CD14-positive monocyte (primary cell): ENCODE measurements at regions not wholly inside any gene's neighbourhood (a gene's known extent, or its start where the extent isn't known, plus 50 kb on each side); places are given as distances from the start of the nearest gene placed in this dataset.

ENCODE experiments used
- DNase-seq, 3 donors: peaks; one replicate each; pipeline ENCODE4 v3.0.0-alpha.2; 2011 to 2022
- H2AFZ ChIP-seq: 2 replicates; pipeline ENCODE4 v1.6.0; 2012; ENCODE audit warnings: mild to moderate bottlenecking, low read depth, low read length, inconsistent platforms; ENCODE audit not compliant: insufficient read depth, poor library complexity, severe bottlenecking
- H3K27ac ChIP-seq, 2 donors: 1 replicate in 1 of 2; 2 replicates in 1 of 2; pipeline ENCODE4 v1.5.1; 2012 to 2013; ENCODE audit warnings: low read length in 2 of 2, control low read depth in 1 of 2, inconsistent platforms in 1 of 2, low read depth in 1 of 2, mild to moderate bottlenecking in 1 of 2
- H3K27me3 ChIP-seq, 2 donors: one replicate each; pipeline versions ENCODE4 v1.6.0 to v1.6.1; 2011 to 2013; ENCODE audit warnings: low read length in 2 of 2; ENCODE audit not compliant: control insufficient read depth in 2 of 2, insufficient read depth in 2 of 2
- H3K36me3 ChIP-seq, 2 donors: replicated peaks in 1 of 2; 1 replicate in 1 of 2; 2 replicates in 1 of 2; pipeline versions ENCODE4 v1.5.1 to v1.6.1; 2012 to 2013; ENCODE audit warnings: low read length in 2 of 2, control low read depth in 1 of 2, inconsistent platforms in 1 of 2, mild to moderate bottlenecking in 1 of 2; ENCODE audit not compliant: insufficient read depth in 2 of 2, control insufficient read depth in 1 of 2
- H3K4me1 ChIP-seq, 2 donors: 1 replicate in 1 of 2; 2 replicates in 1 of 2; pipeline versions ENCODE4 v1.5.1 to v1.6.1; 2012 to 2013; ENCODE audit warnings: low read length in 2 of 2, control low read depth in 1 of 2, inconsistent platforms in 1 of 2, mild to moderate bottlenecking in 1 of 2, moderate library complexity in 1 of 2; ENCODE audit not compliant: insufficient read depth in 2 of 2, control insufficient read depth in 1 of 2
- H3K4me2 ChIP-seq: replicated peaks from 2 replicates; pipeline ENCODE3; 2012; ENCODE audit warnings: low read length, moderate library complexity, mild to moderate bottlenecking; ENCODE audit not compliant: poor library complexity, severe bottlenecking; ENCODE audit errors: extremely low read depth
- H3K4me3 ChIP-seq, 3 experiments: fragments of 200-600 bp in 1 of 3; sonication (generic) in 1 of 3; replicated peaks in 1 of 3; 1 replicate in 2 of 3; 2 replicates in 1 of 3; pipeline ENCODE4 v1.5.1; 2011 to 2013; ENCODE audit warnings: low read length in 3 of 3, mild to moderate bottlenecking in 3 of 3, control low read depth in 2 of 3, low read depth in 2 of 3, inconsistent platforms in 1 of 3, moderate library complexity in 1 of 3
- H3K79me2 ChIP-seq: 2 replicates; pipeline ENCODE4 v1.6.0; 2012; ENCODE audit warnings: mild to moderate bottlenecking, control low read depth, inconsistent platforms, low read length, moderate library complexity; ENCODE audit not compliant: insufficient read depth
- H3K9ac ChIP-seq: 2 replicates; pipeline ENCODE4 v1.6.0; 2017; ENCODE audit warnings: low read length, mild to moderate bottlenecking; ENCODE audit not compliant: insufficient read depth, poor library complexity, severe bottlenecking
- H3K9me3 ChIP-seq, 2 donors: replicated peaks in 1 of 2; 1 replicate in 1 of 2; 2 replicates in 1 of 2; pipeline versions ENCODE4 v1.5.1 to v1.6.1; 2012 to 2013; ENCODE audit warnings: low read length in 2 of 2, control low read depth in 1 of 2; ENCODE audit not compliant: control insufficient read depth in 1 of 2, insufficient read depth in 1 of 2
- H4K20me1 ChIP-seq: 2 replicates; pipeline ENCODE4 v1.6.0; 2012; ENCODE audit warnings: mild to moderate bottlenecking, low read length, control low read depth, moderate library complexity; ENCODE audit not compliant: insufficient read depth
- H3K27ac Mint-ChIP-seq, 7 donors: one replicate each; pipeline ENCODE4 v1.8.0; 2020; ENCODE audit warnings: mild to moderate bottlenecking in 7 of 7, mixed read lengths in 7 of 7, moderate library complexity in 6 of 7, inconsistent platforms in 2 of 7
- H3K27me3 Mint-ChIP-seq, 3 donors: one replicate each; pipeline ENCODE4 v1.8.0; 2021 to 2022; ENCODE audit warnings: low read depth in 3 of 3, mild to moderate bottlenecking in 3 of 3, mixed read lengths in 3 of 3, moderate library complexity in 3 of 3, inconsistent platforms in 1 of 3
- H3K36me3 Mint-ChIP-seq, 2 donors: one replicate each; pipeline ENCODE4 v1.8.0; 2020; ENCODE audit warnings: mixed read lengths in 2 of 2, inconsistent platforms in 1 of 2, mild to moderate bottlenecking in 1 of 2
- H3K4me1 Mint-ChIP-seq: one replicate; pipeline ENCODE4 v1.8.0; 2020; ENCODE audit warnings: mild to moderate bottlenecking, mixed read lengths
- H3K4me3 Mint-ChIP-seq, 2 donors: one replicate each; pipeline ENCODE4 v1.8.0; 2020; ENCODE audit warnings: mild to moderate bottlenecking in 2 of 2, mixed read lengths in 2 of 2, moderate library complexity in 1 of 2
- H3K9me3 Mint-ChIP-seq, 7 donors: one replicate each; pipeline ENCODE4 v1.8.0; 2020 to 2022; ENCODE audit warnings: mixed read lengths in 7 of 7, mild to moderate bottlenecking in 6 of 7, moderate library complexity in 6 of 7, inconsistent platforms in 2 of 7
- CTCF ChIP-seq: fragments of 200-600 bp; IDR thresholded peaks from one replicate; pipeline ENCODE4 v1.8.0; 2022; ENCODE audit warnings: antibody characterized with exemption, mild to moderate bottlenecking
- WGBS: methylation state at CpG from one replicate; pipeline ENCODE4 v1.1.5; 2013; ENCODE audit warnings: missing lambda C conversion rate; ENCODE audit not compliant: insufficient coverage; 5-methylcytosine and 5-hydroxymethylcytosine counted together
- intact Hi-C, 2 donors: fragments of 100-400 bp; cut with micrococcal nuclease; formaldehyde crosslinking; loops; one replicate each; pipeline versions ENCODE4 v1.15.0 to v1.15.1; 2023

- H3K4me3 ChIP-seq, result no peak overlapping the region
- no peak overlapping the region for H3K27ac Mint-ChIP-seq
- no peaks in the 10 kb centered on the region for H3K36me3 Mint-ChIP-seq
- intact Hi-C loops, result no loop called here
- no peak overlapping the region for H3K27ac ChIP-seq
- no peaks in the 10 kb centered on the region for H3K79me2 ChIP-seq
- no peaks in the 10 kb centered on the region for H3K27me3 ChIP-seq
- DNase-seq, result no peak
- H3K4me2 ChIP-seq, result no peak overlapping the region
- H3K27me3 Mint-ChIP-seq, result no peaks in the 10 kb centered on the region
- no peak overlapping the region for H3K4me3 Mint-ChIP-seq
- WGBS, result 60% methylated on average over 4 of the region's 5 CpGs
- H4K20me1 ChIP-seq, result no peaks in the 10 kb centered on the region
- peaks cover 0 to 5% (median 0%) of the 10 kb centered on the region in 7 donors for H3K9me3 Mint-ChIP-seq
- H2AFZ ChIP-seq, result no peak overlapping the region
- TF ChIP-seq CTCF, result no peak
- H3K9ac ChIP-seq, result no peak overlapping the region
- H3K4me1 Mint-ChIP-seq, result no peaks in the 10 kb centered on the region
- no peaks in the 10 kb centered on the region for H3K36me3 ChIP-seq
- H3K9me3 ChIP-seq, result no peaks in the 10 kb centered on the region
- H3K4me1 ChIP-seq, result no peaks in the 10 kb centered on the region
Observed at GRCh38 chr2:21754164-21754788, 630.5 kb downstream of the TDRD15 start.

GRCh38 chr2:21757805-21758430 is 634.1 kb downstream of the TDRD15 start:
- no peaks in the 10 kb centered on the region for H3K4me1 Mint-ChIP-seq
- no CpG with 5 or more reads among the region's 11 CpGs for WGBS

More at GRCh38 chr2:21757805-21758430, 634.1 kb downstream of the TDRD15 start:
- no peaks in the 10 kb centered on the region for H4K20me1 ChIP-seq
- H3K9me3 ChIP-seq, result peaks cover 0 to 3% of the 10 kb centered on the region in 2 donors
- H2AFZ ChIP-seq, result no peak overlapping the region
- H3K27me3 Mint-ChIP-seq, result no peaks in the 10 kb centered on the region
- no peak overlapping the region for H3K4me3 Mint-ChIP-seq
- no peak for TF ChIP-seq CTCF
- no peaks in the 10 kb centered on the region for H3K4me1 ChIP-seq
- H3K4me3 ChIP-seq, result no peak overlapping the region
- H3K9me3 Mint-ChIP-seq, result peaks cover 0 to 6% (median 1%) of the 10 kb centered on the region in 7 donors
- no peaks in the 10 kb centered on the region for H3K79me2 ChIP-seq
- H3K4me2 ChIP-seq, result no peak overlapping the region
- no peaks in the 10 kb centered on the region for H3K27me3 ChIP-seq
- no peak overlapping the region for H3K9ac ChIP-seq
- H3K27ac ChIP-seq, result no peak overlapping the region
- intact Hi-C loops, result no loop called here
- H3K36me3 Mint-ChIP-seq, result no peaks in the 10 kb centered on the region
- no peaks in the 10 kb centered on the region for H3K36me3 ChIP-seq
- no peak for DNase-seq
- no peak overlapping the region for H3K27ac Mint-ChIP-seq
